ENCODE measurements at regions not wholly inside any gene's neighbourhood (a gene's known extent, or its start where the extent isn't known, plus 50 kb on each side); places are given as distances from the start of the nearest gene placed in this dataset.

- Histone ChIP-seq H3K9me3 (no peaks in the 10 kb centered on the region), H3K27me3 (no peaks in the 10 kb centered on the region), H3K36me3 (no peaks in the 10 kb centered on the region), H3K4me1 (no peaks in the 10 kb centered on the region), H3K27ac (no peak overlapping the region), H3K4me3 (no peak overlapping the region)
- DNase-seq (no peak), ATAC-seq (no peak)
- intact Hi-C loops (cut with DNase I) = no loop called here
- WGBS (ENCODE audit: insufficient coverage, low coverage, low lambda C conversion rate, missing lambda C conversion rate) = 8% methylated on average over 1 of the region's 1 CpG
- TF ChIP-seq CTCF (IDR thresholded peaks at IDR 0.05) = no peak
- TF ChIP-seq POLR2A (IDR thresholded peaks at IDR 0.05) = no peak
Observed at GRCh38 chr2:128809259-128809636, 490.6 kb upstream of the HS6ST1 start.

GRCh38 chr2:128809880-128810279 lies 491.2 kb upstream of the HS6ST1 start:
- Histone ChIP-seq H3K4me1 (no peaks in the 10 kb centered on the region), H3K27ac (no peak overlapping the region), H3K4me3 (no peak overlapping the region), H3K27me3 (no peaks in the 10 kb centered on the region), H3K36me3 (no peaks in the 10 kb centered on the region), H3K9me3 (no peaks in the 10 kb centered on the region)
- TF ChIP-seq CTCF (IDR thresholded peaks at IDR 0.05) = no peak
- TF ChIP-seq POLR2A (IDR thresholded peaks at IDR 0.05) = no peak
- WGBS (ENCODE audit: insufficient coverage, low coverage, low lambda C conversion rate, missing lambda C conversion rate) = 62% methylated on average over 3 of the region's 3 CpGs
- no peak for DNase-seq
- intact Hi-C loops (cut with DNase I) = no loop called here
- no peak for ATAC-seq

GRCh38 chr2:128812183-128812940 lies 493.7 kb upstream of the HS6ST1 start:
- H3K9me3 ChIP-seq = no peaks in the 10 kb centered on the region
- TF ChIP-seq POLR2A (IDR thresholded peaks at IDR 0.05) = no peak
- TF ChIP-seq CTCF (IDR thresholded peaks at IDR 0.05) = no peak
- H3K27me3 ChIP-seq = no peaks in the 10 kb centered on the region
- no peak overlapping the region for H3K27ac ChIP-seq
- ATAC-seq = peak; percentile 52 to 84 (median 64)
- WGBS (ENCODE audit: insufficient coverage, low coverage, low lambda C conversion rate, missing lambda C conversion rate) = 75% methylated on average over 2 of the region's 14 CpGs
- H3K4me1 ChIP-seq = no peaks in the 10 kb centered on the region
- intact Hi-C loops (cut with DNase I) = no loop called here
- peak in 1 of 3 donors; percentile 60 for DNase-seq
- H3K36me3 ChIP-seq = no peaks in the 10 kb centered on the region
- no peak overlapping the region for H3K4me3 ChIP-seq

GRCh38 chr2:128813352-128814034 lies 494.8 kb upstream of the HS6ST1 start:
- Histone ChIP-seq H3K27me3 (no peaks in the 10 kb centered on the region), H3K27ac (no peak overlapping the region), H3K9me3 (no peaks in the 10 kb centered on the region), H3K4me1 (no peaks in the 10 kb centered on the region), H3K4me3 (no peak overlapping the region), H3K36me3 (no peaks in the 10 kb centered on the region)
- ATAC-seq = no peak
- TF ChIP-seq POLR2A (IDR thresholded peaks at IDR 0.05) (no peak), CTCF (IDR thresholded peaks at IDR 0.05) (no peak)
- WGBS (ENCODE audit: insufficient coverage, low coverage, low lambda C conversion rate, missing lambda C conversion rate) = 51% methylated on average over 7 of the region's 7 CpGs
- intact Hi-C loops (cut with DNase I) = no loop called here
- DNase-seq = peak in 1 of 3 donors; percentile 31

Measured in right lobe of liver (tissue), 6 donors.